HCT116 (cell line): ENCODE measurements at regions not wholly inside any gene's neighbourhood (a gene's known extent, or its start where the extent isn't known, plus 50 kb on each side); places are given as distances from the start of the nearest gene placed in this dataset.

Experiments used
- CTCF ChIP-seq, 3 experiments: fragments of 200-600 bp in 1 of 3; sonication (generic) in 1 of 3; IDR thresholded peaks in 2 of 3; conservative IDR thresholded peaks in 1 of 3; 2 replicates each; pipeline ENCODE4 v1.5.1; 2012 to 2017; ENCODE audit warnings: low read depth in 2 of 3, low read length in 2 of 3, antibody characterized with exemption in 1 of 3, borderline replicate concordance in 1 of 3, control low read depth in 1 of 3, mild to moderate bottlenecking in 1 of 3, mixed read lengths in 1 of 3, mixed run types in 1 of 3, moderate library complexity in 1 of 3; ENCODE audit not compliant: insufficient read depth in 1 of 3
- ELF1 ChIP-seq: IDR thresholded peaks from 2 replicates; pipeline ENCODE4 v1.6.1; 2012; ENCODE audit warnings: low read depth, borderline replicate concordance
- EZH2 ChIP-seq: fragments of 200-600 bp; sonication (generic); IDR thresholded peaks from 2 replicates; pipeline ENCODE4 v1.6.1; 2017; ENCODE audit warnings: antibody characterized with exemption, mixed run types
- EZH2phosphoT487 ChIP-seq: fragments of 200-600 bp; IDR thresholded peaks from 2 replicates; pipeline ENCODE4 v1.6.1; 2018; ENCODE audit warnings: antibody characterized with exemption, borderline replicate concordance
- MAX ChIP-seq: IDR thresholded peaks from 2 replicates; pipeline ENCODE4 v1.6.1; 2012
- POLR2A ChIP-seq: IDR thresholded peaks from 2 replicates; pipeline ENCODE4 v1.7.0; 2011; ENCODE audit warnings: borderline replicate concordance; ENCODE audit not compliant: insufficient read depth, insufficient read length; ENCODE audit errors: extremely low read depth
- POLR2AphosphoS5 ChIP-seq: IDR thresholded peaks from 2 replicates; pipeline ENCODE4 v1.6.1; 2011; ENCODE audit warnings: mild to moderate bottlenecking, low read depth, low read length, moderate library complexity
- RAD21 ChIP-seq: IDR thresholded peaks from 2 replicates; pipeline ENCODE4 v1.6.1; 2012; ENCODE audit warnings: low read depth, mild to moderate bottlenecking
- SP1 ChIP-seq: IDR thresholded peaks from 2 replicates; pipeline ENCODE4 v1.6.1; 2012; ENCODE audit warnings: low read depth
- TCF7L2 ChIP-seq: IDR thresholded peaks from 2 replicates; pipeline ENCODE4 v1.7.0; 2011; ENCODE audit warnings: borderline replicate concordance, inconsistent platforms; ENCODE audit not compliant: insufficient read depth, insufficient read length; ENCODE audit errors: extremely low read depth
- YY1 ChIP-seq: IDR thresholded peaks from 2 replicates; pipeline ENCODE4 v1.6.1; 2011; ENCODE audit warnings: low read length, low read depth, moderate library complexity, mild to moderate bottlenecking; ENCODE audit not compliant: insufficient replicate concordance; ENCODE audit errors: extremely low read depth
- ZBTB33 ChIP-seq: IDR thresholded peaks from 2 replicates; pipeline ENCODE4 v1.6.1; 2011; ENCODE audit warnings: mild to moderate bottlenecking, low read length, moderate library complexity; ENCODE audit not compliant: insufficient replicate concordance; ENCODE audit errors: extremely low read depth
- ZFX ChIP-seq: fragments of 450-650 bp; IDR thresholded peaks from 2 replicates; pipeline ENCODE4 v1.6.1; 2017
- ZNF274 ChIP-seq: fragments of 200-500 bp; sonication (Bioruptor generic); IDR thresholded peaks from 2 replicates; pipeline ENCODE4 v1.6.1; 2014; ENCODE audit warnings: mild to moderate bottlenecking, low read depth, low read length, inconsistent platforms

- TF ChIP-seq EZH2 (no peak), RAD21 (no peak), CTCF (IDR thresholded peaks at IDR 0.05 in 2 of 3, conservative IDR thresholded peaks at IDR 0.05 in 1 of 3; ENCODE audit: borderline replicate concordance in 1 of 3, insufficient read depth in 1 of 3, low read depth in 2 of 3, low read length in 2 of 3) (no peak), POLR2A (no peak), TCF7L2 (no peak), EZH2phosphoT487 (no peak), POLR2AphosphoS5 (no peak), MAX (no peak), SP1 (no peak), ELF1 (no peak), YY1 (no peak), ZFX (no peak), ZBTB33 (no peak), ZNF274 (no peak)
Observed at GRCh38 chr6:51049288-51049982, 230.8 kb downstream of the TFAP2B start.
